ENCODE measurements at regions not wholly inside any gene's neighbourhood (a gene's known extent, or its start where the extent isn't known, plus 50 kb on each side); places are given as distances from the start of the nearest gene placed in this dataset.

DNA sequence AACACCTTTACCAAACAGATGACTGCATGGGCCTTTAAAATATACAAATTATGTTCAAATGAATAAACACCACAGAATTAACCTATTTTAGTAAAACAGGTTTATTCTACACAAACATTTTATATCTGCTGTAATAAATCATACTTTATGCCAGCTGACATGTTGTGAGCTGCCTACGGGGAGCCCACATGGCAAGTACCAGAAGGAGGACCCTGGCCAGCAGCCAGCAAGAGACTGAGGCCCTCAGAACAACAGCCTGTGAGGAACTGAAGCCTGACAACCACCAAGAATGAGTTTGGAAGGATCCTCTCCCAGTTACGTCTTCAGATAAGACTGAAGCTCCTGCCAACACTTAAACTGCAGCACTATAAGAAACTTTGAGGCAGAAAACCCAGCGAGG lies 377.0 kb downstream of the PDGFC start:
- DNase-seq: no peak

DNA sequence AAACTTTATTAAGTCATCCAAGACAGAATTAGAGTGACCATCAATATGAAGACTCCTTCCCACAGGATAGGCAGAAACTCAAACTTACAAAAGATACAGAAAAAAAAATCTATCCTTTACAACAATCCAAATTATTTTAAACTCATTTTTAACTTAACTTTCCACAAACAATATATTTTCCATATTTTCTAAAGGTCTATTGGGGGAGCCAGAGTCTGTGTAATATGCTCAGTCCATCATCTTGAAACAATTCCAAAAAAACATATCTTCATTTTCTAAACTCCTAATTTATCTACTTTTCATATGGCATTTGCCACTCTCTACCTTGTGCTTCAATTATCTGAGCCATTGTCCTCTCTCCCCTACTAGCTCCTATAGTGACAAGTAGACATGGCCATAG lies 378.1 kb downstream of the PDGFC start:
- DNase-seq: no peak

DNA sequence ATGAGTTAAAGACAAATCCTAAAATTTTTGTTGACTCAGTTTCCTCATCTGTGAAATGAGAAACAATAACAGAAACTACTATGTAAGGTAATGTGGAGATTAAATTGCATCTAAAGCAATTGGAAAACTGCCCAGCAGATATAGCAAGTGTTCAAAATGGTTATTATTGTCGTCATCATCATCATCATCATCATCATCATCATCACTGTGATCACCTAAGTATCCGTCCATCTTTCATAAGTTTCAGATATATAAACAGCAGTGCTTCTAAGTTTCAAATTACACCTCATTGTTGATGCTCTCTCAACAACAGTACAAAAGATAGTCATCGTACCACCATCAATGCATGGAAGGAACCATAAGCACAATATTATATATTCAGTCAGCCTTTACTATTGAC lies 379.9 kb downstream of the PDGFC start:
- DNase-seq: no peak

- DNase-seq: no peak
Observed at GRCh38 chr4:156584100-156584499, 387.5 kb downstream of the PDGFC start.

DNA sequence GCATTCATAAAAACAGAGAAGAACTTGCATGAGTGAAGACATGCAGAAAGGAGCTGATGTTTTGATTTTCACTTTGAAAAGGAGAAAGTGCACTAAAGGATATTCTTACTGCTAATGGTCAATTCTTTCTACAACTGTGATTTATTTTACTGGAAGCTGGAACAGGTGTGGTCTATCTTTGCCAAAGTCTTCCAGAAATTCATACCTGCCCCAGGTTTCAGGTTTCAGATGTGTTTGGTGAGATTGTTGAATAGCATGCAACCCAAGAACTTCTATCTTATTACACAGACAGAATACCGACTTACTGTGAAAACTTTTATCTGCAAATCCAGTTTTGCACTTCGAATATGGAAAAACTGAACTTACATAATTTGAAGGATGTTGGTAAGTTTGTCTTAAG lies 388.3 kb downstream of the PDGFC start:
- no peak for DNase-seq

DNA sequence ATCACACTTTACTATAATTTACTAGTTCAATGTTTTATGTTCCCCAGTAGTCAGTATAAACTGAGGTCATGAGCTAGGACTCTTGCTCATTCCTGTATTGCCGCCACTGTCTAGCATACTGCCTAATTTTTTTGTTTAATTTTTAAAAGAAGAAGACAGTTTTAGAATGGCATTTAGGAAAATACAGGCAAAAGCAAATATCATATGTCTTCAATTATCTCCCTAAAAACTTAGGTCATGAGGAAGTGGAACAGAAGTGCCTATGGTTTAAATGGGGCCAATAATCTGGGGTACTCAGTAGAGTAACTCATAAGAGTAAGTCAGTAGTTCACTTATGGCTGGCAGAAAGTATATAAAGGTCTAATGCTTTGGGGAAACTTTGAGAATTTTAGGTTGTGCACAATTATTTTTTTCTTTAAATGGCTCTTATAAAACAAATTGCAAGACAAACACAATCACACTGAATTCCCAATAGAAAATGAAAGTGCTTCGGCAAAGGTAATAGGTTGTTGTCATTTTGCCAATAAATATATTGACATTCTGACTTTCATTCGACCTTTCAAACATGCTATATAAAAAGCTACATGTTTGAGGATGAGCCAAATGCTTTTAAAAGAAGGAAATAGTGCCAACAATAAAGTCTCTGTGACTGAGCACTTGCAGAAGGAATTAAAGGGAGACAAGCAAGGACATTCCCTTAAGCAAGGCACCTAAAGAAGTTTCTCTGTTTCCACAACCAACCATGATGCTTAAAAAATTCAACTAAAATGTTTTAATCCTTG lies 390.1 kb downstream of the PDGFC start:
- DNase-seq: no peak

DNA sequence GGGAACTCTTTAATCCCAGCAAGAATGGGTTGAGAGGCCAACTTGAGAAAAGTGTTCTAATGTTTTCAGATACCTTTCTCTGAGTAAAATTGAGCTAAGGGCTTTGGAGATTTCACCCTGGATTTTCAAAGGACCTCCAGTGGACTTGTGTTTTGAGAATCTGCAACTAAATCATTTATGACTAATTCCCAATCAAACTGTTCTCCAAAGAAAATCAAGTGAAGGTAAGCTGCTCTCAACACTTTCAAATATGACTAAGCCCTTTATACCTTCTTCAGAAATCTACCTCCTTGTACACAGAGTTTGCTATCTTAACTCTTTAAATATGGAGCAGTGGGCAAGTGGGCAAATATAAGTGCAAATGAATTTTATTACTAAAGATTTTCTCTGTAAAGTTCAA lies 392.9 kb downstream of the PDGFC start:
- DNase-seq: no peak

DNA sequence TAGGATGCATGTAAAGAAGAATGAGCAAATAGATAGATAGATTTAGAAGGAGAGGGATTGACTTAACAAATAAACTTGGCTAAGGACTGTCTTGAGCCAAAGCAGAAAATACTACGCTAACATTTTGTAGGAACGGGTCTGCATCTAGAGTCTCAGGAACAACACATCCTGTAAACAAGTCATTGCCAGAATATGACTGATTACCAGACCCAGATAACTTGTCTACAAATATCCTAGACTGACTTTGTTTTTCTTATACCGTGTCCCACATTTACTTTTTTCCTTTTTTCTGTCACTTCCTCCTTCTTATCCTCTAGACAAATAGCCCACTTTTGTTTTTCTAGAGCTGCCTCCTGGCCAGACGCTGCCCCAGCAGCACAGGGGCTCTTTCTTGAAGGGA lies 393.6 kb downstream of the PDGFC start:
- no peak for DNase-seq

GRCh38 chr4:156576946-156577345 lies 394.7 kb downstream of the PDGFC start:
- DNase-seq: no peak

DNA sequence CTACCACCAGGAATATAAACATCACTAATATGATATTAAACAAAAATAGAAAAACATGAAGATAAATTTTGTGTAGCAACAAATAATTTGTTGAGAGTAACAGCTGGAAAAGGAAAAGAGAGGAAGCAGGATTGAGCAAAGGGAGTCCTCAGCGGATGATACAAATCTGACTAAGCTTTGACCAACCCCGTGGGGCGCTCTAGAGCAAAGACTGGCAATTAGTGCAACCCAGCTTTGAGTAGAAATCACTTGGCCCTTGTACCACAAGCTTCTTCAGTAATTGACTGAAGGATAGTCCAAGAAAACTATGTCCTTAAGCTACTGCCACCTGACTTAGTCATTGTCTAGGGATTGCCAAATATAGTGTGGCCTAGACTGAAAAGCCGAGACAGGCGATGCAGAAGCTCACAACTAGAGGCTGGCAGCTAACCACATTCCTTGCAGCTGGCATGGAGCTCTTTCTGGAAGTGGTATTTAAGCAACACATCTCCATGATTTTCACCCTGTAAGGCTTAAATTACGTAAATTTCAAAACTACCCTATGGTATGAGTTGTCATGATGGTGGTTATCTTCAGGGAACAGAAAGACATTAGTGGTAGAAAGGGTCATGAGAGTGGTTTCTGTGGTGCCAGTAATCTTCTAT lies 396.0 kb downstream of the PDGFC start:
- DNase-seq: peak; percentile 43

- DNase-seq: no peak
Observed at GRCh38 chr4:156571146-156571545, 400.5 kb downstream of the PDGFC start.

GRCh38 chr4:156569535-156569934 lies 402.1 kb downstream of the PDGFC start:
- DNase-seq: no peak

GRCh38 chr4:156568484-156568883 lies 403.1 kb downstream of the PDGFC start:
- DNase-seq: no peak

GRCh38 chr4:156568041-156568440 lies 403.6 kb downstream of the PDGFC start:
- no peak for DNase-seq

DNA sequence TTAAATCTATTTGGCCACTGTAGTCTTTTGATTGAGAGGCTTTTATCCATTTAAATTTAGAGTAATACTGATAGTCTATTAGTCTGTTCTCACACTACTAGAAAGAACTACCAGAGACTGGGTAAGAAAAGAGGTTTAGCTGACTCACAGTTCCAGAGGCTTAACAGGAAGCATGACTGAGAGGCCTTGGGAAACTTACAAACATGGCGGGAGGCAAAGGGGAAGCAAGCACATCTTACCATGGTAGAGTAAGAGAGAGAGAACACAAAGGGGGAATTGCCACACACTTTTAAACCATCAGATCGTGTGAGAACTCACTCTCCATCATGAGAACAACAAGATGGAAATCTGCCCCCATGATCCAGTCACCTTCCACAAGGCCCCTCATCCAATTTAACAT lies 410.9 kb downstream of the PDGFC start:
- DNase-seq: peak; percentile 50

GRCh38 chr4:156559346-156559745 lies 412.3 kb downstream of the PDGFC start:
- no peak for DNase-seq

DNA sequence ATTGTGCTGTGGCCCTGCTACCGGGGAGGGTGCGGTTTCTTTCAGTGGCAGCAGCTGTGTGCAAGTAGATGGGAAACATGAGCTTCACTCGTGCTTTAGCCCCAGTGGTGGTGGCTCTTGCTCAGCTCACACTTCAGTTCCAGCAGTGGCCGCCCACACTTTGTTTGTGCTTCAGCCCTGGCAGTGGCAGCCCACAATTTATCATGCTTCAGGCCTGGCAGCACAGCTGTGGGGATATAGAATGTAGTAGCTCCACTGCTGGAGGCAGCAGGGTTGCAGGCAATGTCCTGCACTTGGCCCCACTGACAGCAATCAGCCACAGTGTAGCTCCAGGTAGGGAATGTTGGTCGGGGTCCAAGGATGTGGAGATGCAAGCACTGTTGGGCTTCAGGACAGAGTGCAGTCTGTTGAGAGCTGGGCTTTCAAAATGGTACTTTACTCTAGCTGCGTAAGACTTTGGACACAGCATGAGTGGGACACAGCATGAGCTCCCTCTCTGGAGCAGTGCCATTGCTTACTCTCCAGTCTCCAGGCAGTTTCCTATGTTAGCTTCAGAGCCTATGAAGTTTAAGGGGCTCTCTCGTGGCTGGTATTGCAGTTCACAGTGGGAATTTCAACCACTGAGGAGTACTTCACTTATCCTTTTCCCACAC lies 413.1 kb downstream of the PDGFC start:
- DNase-seq: no peak

DNA sequence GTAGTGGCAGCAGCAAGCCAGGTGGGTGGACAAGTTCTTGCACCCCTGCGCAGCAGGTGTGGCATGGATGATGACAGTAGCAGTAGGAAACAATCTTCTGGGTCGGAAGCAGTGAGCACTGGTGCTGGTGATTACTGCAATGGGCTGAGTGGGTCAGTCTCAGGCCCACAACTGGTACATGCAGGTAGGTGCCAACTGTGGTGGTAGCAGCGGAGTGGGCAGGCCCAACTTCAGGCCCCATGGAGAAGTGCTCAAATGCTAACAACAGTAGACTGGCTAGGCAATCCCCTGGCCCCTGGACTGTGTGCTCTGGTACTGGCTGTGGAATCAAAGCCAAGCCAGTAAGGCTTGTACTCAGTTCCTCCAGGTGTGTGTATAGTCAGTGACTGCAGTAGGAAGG lies 413.7 kb downstream of the PDGFC start:
- DNase-seq: no peak

GRCh38 chr4:156556336-156556735 lies 415.3 kb downstream of the PDGFC start:
- DNase-seq: no peak

DNA sequence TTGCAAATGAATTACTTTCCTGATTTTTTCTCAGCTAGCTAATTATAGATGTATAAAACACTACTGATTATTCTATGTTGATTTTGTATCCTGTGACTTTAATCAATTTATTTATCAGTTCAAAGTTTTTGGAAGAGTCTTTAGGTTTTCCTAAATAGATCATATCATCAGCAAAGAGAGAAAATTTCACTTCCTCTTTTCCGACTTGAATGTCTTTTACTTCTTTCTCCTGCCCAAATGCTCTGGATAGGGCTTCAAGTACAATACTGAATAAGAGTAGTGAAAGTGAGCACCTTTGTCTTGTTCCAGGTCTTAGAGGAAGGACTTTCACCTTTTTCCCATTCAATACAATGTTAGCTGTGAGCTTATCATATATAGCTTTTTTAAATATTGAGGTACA lies 417.9 kb downstream of the PDGFC start:
- peak; percentile 18 for DNase-seq

DNA sequence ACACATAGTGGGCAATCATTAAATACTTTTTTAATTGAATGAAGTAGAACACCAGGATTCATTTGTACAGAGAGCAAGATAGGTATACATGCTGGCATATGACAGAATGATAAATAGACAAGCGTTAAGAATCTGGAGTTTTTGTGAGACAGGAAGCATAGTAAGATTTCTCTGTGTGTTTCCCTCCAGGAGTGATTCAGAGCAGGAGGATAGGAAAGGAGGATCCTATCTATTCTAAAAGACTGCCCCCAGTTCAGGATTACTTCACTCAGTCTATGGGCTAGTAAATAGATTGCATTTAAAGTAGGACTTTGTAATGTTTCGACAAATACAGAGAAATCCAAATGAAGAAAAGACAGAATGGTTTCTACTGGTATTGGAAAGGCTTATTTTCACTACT lies 423.7 kb downstream of the PDGFC start:
- DNase-seq: no peak

- peak; percentile 31 for DNase-seq
Observed at GRCh38 chr4:156547439-156547838, 424.2 kb downstream of the PDGFC start.

GRCh38 chr4:156545003-156545785 lies 426.4 kb downstream of the PDGFC start:
- DNase-seq: no peak

Data from suppressor macrophage treated with lipopolysaccharide for 4 hours (primary cell).